DMS153 treated with DMSO at 0.1 percent for 48 hours (cell line): ENCODE measurements at regions not wholly inside any gene's neighbourhood (a gene's known extent, or its start where the extent isn't known, plus 50 kb on each side); places are given as distances from the start of the nearest gene placed in this dataset.
"Not testable (repeated sequence)": the region's sequence is repeated elsewhere in the genome, so short reads cannot be mapped to it uniquely, and the experiment has no call there.

Experiments used
- DNase-seq: peaks from one replicate; lab custom pipeline; 2025; ENCODE audit not compliant: unreplicated experiment; lab: John Stamatoyannopoulos, UW

DNA sequence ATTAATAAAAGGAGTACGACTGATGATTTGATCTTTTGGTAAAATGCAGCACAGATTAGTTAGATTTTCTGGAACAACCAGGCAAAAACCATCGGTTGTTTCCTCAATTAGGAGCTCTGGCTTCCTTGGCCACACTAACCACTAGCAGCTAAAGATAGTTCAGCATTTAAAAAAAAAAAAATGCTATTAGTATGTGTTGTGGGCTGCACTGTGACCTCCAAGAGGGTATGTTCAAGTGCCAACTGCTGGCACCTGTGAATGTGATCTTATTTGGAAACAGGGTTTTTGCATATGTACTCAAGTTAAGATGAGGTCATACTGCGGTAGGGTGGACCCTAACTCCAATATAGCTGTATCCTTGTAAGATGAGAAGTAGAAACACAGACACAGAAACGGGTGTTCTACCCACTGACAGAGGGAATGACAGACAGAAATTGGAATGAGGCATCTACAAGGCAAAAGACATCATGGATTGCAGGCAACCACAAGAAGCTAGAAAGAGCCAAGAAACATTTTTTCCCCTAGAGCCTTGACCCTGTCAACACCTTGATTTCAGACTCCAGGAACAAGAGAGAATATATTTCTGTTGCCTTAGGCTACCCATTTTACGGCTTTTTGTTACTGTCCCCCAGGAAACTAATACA is 534.6 kb upstream of the ROBO2 start:
- DNase-seq: no peak

DNA sequence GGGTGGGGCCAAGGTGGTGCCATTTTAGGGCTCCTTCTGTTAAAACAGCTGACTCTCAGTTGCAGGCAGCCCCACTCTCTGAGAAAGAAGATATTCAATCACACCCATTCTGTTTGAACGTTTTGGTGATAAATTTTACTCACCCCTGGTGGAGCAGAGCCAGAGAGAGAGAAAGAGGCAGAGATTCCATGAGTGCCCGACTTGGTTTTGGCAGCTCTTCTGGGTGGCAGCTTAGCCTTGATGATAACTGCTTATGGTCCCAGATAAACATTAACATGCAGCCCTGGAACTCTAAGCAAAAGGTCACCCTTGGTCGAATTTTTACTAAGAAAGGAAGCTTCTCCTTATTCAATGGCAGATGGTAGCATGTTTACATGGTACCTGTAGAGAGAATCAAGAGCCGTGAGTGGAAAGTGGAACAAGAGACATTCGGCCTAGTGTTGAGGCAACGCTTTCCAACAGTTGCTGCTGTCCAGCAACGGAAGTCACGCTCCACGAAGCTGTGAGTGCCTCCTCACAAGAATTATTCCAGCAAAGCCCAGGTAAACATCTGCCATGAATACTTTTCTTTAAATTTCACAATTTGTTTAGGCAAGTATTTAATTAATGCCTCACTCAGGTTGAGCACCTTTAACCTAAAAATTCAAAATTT is 530.6 kb upstream of the ROBO2 start:
- DNase-seq: no peak

DNA sequence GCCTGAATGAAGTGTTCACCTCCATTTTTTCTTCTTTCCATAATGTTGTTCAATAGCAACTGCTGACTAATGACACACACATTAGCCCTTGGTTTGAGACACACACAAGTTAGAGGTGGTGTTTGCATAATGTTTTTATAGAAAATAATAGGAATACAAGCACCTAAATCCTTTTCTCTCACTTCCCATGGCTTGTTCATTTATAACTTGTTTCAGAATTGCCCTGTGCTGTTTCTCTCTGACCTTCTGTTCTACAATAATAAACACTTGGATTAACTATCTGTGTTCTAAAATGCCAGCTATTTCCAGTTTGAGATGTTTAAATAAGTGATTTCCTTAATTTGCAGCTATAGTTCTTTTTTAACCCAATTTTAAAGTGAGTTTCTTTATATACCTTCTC is 525.1 kb upstream of the ROBO2 start:
- DNase-seq: no peak

DNA sequence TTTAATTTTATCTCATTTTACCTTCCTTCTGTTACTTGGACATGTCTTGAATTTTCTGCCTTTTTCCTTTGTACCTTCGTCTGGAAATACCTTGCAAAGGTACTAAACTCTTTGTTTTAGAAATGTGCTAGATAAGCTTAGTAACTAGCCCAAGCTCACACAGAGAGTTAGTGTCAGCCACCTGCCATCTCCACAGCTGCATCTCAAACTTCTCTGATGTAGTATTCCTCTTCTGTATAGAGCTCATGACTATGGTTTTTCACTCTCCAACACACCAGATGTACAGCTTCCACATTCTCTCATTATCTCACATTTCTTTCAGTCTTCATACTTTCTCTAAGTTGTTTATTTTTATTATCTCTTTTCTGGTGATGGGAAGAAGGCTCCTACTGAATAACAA is 516.6 kb upstream of the ROBO2 start:
- no peak for DNase-seq

DNA sequence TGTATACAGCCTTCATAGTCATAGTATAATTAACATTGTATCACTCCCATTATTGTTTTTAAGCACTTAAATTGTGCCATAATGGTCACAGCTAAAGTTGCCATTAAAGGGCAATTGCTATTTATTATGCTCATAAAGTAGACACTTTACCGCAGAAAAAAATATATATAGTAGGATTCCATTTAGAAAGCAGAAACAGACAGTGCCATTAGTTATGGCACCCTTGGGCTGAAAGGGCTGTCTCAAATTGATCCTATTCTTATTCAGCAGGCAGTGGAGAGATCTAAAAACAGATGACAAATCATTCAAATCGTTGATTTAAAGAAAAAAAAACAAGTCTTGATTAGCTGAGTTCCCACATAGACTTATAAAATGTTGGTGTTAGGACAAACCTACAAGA is 514.2 kb upstream of the ROBO2 start:
- DNase-seq: no peak

DNA sequence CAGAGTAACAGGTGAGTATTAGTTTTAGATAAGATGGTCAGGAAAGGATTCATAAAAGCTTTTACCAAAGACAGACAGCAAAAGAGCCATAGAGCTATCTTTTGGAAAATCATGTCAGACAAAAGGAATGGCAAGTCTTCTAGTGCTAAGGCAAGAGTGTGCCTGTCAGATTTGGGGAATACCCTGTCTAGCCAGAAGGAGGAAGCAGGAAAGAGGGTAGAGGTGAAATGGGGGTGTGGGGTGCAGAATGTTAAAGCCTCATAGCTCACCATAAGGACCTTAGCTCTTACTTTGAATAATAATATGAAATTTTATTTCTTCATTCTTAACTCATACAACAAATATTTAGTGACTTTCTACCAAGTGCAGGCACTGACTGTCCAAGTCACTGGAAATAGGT is 512.1 kb upstream of the ROBO2 start:
- no peak for DNase-seq

DNA sequence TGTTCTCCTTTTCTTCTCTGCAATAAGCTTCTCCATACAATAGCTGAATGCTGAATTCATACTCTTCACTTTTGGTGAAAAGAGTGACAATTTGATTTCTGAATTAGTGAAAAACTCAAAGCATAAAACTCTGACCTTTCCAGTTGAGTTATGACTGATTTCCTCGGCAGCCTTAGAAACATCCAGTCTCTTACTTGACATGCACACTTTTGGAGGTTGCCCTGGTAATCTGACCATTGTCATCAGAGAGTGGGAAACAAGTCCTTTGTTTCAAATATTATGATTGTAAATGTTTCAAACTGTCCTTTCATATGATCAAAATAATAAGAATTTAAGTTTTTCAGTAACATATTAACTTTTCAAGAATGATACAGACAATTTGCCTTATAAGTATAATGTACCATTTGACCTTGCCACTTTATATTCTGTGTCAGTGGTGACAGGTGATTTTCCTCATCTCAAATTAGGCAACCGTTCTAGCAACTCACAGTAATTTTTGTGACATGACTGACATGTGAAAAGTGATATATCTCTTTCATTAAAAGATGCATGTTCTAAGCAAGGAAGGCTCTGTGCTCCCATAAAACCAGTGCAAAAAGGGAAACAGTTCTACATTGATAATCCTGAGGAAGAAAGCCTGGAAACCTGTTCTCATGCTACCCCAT is 507.6 kb upstream of the ROBO2 start:
- no peak for DNase-seq

DNA sequence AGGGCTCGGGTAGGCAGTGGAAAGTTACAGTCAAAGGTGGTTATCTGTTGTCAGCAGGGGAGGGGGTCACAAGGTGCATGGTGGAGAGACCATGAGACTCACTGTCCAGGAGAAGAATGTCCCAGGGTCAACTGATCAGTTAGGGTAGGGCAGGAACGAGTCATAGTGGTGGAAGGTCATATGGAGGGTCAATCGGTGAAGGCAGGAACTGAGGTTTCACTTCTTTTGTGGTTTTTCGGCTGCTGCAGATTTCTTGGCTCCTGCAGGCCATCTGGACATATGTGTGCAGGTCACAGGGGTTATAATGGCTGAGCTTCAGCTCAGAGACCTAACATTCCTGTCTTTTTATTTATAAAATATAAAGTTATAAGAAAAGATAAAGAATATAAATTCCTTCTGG is 506.2 kb upstream of the ROBO2 start:
- DNase-seq: not testable (repeated sequence)

DNA sequence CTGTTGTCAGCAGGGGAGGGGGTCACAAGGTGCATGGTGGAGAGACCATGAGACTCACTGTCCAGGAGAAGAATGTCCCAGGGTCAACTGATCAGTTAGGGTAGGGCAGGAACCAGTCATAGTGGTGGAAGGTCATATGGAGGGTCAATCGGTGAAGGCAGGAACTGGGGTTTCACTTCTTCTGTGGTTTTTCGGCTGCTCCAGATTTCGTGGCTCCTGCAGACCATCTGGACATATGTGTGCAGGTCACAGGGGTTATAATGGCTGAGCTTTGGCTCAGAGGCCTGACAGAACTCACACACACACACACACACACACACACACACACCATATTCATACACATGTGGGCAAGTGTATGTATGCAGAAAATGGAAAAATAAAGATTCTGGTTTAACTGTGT is 502.0 kb upstream of the ROBO2 start:
- not testable (repeated sequence) for DNase-seq

DNA sequence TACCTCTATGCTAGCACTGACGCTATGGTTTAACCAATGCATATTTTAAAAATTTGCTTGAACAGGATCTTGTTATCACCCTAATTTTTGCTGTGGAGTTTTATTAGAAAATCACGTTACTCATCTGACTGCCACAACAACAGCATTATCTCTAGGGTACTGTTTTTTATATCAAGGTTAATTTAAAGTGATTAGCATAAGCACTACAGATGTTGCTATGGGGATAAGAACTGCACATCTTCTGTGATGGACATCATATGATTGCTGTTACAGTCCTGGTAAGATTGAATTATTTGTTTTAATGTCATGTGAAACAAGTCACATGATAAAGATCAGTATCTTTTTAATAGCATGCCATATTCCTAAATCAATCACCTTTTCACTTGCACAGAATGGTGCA is 492.2 kb upstream of the ROBO2 start:
- DNase-seq: no peak

DNA sequence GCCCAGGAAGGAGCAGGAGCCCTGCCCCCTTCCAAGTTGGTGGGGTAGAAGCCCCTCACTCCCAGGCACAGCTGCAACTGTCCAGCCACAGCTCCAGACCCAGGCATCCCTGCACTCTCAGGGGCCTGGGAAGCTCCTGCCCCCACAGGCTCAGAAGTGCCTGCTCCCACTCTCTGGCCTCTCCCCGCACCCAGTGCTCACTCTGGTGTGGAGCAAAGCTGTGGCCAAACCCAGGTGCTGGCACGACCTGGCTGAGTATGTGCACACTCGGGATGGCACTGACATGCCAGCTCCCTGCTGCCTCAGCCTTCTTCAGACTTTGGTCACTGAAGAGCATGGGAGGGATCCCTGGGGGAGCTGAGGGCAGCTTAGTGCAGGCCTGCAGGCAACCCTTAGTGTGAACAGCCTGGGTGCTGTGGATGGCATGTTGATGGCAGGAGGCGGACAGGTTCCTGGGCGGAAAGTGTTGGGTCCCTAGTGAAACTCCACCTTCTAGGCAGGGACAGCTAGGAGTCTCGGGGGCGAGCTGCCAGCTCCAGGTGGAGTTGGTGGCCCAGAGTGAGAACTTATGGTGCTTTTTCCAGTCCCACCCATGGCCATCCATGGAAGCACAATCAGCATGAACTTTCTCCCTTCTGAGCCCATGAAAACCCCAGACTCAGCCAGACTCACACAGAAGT is 489.2 kb upstream of the ROBO2 start:
- no peak for DNase-seq

DNA sequence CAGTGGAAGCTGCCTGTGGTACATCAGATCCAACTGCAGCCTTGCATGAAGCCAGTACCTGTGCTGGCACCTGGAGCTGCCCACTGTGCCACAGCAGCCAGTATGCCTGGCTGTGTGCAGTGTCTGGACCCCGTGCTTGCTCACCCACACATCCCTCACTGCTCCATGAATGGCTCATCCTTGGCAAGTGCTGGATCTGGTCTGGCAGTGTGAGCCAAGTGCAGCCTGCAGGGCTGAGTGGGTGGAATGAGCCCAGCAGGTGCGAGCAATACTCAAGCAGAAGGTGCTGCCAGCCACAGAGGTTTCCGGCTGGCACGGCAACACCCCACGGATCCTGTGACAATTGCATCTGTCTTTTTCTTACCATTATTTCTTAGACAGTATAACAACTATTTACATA is 488.2 kb upstream of the ROBO2 start:
- no peak for DNase-seq

DNA sequence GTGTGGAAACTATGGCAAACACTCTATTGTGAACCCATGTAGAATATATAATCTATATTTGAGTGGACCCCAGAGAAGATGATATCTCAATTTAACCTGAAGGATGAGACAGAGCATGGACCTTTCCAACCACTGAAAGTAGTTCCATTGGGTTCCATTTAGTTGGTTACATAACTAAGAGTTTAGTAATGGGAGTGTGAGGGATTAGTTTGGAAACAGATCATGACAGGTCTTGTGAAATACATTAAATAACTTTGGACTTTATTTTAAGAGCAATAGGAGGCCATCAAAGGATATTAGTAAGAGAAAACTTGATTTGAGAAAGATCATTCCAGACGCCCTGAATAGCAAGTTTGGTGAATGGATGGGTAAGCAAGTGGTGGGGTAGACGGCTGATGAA is 487.2 kb upstream of the ROBO2 start:
- DNase-seq: no peak

DNA sequence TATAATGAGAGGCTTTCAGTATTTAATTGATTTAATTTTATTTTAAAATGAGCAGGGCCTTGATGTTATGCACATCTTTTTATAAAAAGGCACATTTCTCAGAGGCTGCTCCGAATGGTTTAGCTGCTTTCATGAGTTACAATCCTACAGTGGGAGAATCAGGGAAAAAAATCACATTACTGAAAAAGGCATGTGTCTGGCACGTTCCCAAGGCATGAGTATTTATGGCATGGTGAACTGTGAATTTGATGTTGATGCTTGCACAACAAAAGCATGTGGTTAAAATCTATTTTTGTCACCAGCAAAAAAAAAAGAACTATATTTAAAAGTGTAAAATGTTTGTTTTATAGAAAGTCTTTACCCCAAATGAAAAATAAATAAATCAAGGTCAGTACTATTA is 485.2 kb upstream of the ROBO2 start:
- no peak for DNase-seq

DNA sequence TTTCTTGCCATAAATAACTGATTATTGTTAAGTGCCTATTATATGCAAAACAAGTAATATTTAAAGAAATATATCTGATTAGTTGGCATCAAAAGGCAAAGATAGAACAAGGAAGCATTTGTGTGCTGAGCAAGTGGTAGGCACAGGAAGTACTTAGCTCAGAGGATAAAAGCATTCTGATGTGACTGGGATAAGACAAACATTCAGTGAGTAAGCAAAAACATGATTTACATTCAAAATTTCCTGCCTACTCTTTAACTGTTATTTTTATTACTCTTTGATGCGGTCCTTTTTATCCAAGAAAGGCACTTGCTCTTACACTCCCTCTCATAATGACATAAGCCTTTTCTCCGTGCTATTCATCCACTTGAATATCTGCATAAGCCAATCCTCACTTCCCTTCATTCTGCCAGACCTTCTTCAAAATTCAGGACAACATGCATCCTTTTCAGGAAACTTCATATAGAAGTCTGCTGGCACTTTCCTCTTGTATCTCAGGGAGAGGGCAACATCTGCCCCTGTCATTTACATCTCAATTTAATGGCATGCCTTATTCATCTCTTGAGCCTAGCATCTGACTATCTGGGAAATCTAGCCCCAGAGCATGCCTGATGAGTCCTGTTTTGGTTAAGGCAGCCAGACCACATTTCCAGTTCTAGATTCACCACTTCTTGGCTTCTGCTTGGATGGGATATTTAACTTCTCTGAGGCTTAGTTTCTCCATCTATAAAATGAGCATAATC is 478.2 kb upstream of the ROBO2 start:
- DNase-seq: no peak

DNA sequence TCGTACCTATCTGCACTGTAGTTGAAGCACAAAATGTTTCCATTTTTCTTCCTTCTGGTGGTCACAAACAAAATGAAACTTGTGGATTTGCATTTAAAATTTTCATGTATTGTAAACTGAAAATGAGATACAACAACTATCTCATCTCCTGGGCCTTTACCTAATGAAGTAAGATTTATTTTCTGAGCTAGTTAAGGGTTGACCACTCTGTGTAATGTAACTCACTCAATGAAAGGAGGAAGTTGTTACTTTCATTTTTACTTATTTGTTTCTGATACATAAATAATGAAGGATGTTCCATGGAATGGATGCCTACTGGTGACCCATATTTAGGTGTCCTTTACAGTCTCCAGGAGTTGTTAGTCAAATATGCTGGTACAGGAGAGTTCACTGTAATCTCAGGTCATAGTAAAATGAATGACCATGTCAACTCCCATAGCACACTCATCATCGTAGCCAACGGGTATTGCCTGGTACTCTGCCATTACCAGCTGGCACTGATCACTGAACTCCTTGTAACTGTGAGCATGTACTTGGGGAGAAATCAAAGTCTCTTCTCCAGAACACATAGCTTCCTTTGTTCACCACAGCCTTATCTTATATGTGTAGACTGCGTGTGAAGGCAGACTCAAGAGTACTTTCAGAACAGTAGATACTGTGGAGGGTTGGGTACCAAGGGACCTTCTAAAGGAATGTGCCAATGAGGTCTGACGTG is 474.2 kb upstream of the ROBO2 start:
- DNase-seq: no peak

DNA sequence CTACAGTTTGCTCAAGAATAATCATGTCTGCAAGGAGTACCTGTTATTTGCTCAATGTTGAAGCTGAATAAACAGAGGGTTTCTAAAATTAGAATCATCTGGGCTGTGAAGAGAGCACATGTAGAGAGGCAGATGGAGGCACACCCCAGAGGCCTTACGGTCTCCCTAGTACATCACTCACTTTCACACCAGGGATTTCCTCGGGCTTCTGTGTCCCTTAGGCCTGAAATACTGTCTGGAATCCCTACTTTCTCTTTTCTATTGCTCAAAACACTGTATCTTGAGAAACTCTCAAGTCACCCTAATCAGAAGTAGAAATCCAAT is 473.7 kb upstream of the ROBO2 start:
- DNase-seq: no peak

DNA sequence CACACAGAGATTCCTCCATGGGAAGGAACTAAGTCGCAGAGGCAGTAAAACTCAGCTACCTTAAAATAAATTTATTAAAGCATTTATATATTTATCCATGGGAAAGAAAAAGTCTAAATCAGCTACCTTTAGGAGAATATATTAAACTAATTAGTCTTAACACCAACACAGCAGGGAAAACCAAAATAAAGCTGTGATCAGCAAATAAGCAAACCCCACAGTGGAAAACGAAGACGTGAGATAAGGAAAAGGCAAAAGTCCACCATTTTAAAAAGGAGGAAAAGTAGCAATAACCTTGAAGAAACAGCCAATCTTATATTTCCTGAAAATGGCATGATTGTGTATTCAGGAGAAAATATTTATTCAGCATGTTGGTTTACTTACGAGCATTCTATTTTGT is 473.0 kb upstream of the ROBO2 start:
- DNase-seq: no peak

DNA sequence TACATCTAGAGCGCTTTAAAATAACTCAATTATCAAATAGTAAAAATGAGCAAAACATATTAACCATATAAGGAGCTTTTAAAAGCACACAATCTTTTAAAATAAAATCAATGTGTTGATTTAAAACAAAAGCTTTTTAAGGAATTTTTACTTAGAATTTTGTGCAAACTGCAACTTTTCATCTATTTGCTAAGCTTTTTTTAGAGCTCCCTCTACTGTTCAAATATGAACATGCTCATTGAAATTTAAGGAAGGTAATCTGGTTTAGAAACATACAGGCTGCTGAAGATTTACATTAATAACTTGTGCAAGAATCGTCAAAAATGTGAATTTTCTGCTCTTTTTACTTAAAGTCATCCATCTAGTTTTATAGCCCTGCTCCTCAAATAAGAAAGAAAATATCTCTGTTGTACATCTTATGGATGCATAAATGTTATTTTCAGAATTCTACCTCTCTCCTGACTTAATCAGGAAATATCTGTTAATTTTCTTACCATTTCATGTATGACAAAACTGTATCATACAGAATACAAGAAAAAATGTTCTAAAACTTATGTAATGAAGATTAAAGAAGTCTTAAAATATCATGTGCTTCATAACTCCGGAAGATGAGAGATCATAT is 469.4 kb upstream of the ROBO2 start:
- no peak for DNase-seq

DNA sequence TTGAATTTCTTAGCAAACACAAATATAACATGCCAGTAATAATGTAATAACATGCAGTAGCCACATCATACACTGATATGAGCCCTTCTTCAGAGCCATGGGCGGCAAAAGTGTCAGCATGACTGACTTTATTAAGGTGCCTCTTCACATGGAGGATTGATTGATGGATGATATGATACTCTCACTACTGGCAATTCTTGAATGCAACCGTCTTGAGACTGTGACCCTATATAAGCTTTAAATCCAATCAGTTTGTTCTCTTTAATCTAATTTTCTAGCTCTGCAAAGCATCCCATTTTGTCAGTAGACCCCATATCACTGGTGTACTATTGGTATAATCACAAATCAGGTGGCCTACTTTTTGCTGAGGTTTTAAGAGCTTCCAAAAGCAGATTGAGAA is 463.7 kb upstream of the ROBO2 start:
- no peak for DNase-seq

DNA sequence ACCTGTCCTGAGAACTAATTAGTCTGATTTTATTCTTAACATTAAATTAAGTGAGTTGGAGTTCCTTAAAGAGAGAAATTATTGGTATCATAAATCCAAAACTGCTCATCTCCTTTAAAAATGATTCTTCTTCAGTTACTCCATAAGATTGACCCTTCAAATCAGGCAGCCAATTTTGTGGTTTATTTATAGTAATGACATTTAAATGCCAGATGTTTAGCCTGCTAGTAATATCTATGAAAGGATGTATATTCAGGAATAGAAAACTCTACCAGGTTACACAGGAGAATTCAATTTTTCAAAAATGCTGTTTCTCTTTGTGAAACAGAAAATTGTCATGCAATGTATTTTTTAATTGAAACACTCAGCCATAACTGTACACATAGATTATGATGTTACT is 457.8 kb upstream of the ROBO2 start:
- DNase-seq: no peak
